Peyer's patch (tissue), 4 donors: ENCODE measurements at regions not wholly inside any gene's neighbourhood (a gene's known extent, or its start where the extent isn't known, plus 50 kb on each side); places are given as distances from the start of the nearest gene placed in this dataset.

Source experiments
- POLR2A ChIP-seq, 2 donors: fragments of 450-650 bp; IDR thresholded peaks; one replicate each; pipeline ENCODE4 v1.5.1; 2017; ENCODE audit warnings: antibody characterized with exemption in 2 of 2, mild to moderate bottlenecking in 2 of 2, moderate library complexity in 2 of 2
- TF ChIP-seq, protein P1 (sequence below), 6 experiments: fragments of 450-650 bp in 4 of 6; fragments of 200-600 bp in 2 of 6; sonication (generic) in 1 of 6; IDR thresholded peaks; one replicate each; pipeline ENCODE4 v1.5.1; 2017 to 2019; ENCODE audit warnings: antibody characterized with exemption in 6 of 6, mild to moderate bottlenecking in 3 of 6, moderate library complexity in 1 of 6

DNA sequence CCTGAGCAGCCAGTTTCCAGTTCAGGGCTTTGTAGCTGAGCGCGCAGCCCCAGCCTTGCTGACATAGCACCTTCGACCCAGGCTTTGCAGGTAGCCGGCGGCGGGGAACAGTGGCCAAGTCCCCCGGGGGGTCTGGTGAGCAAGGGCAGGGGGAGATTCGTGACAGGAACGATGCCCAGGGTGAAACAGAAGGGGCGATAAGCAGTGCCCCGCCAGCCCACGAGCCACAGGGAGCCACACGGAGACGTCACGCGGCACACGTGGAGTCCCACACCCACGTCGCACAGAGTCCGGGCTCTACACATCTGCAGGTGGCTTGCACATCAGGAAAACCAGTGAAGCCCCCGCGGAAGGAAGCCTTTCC is 127.2 kb downstream of the SOX1 start:
- TF ChIP-seq, protein P1, sequence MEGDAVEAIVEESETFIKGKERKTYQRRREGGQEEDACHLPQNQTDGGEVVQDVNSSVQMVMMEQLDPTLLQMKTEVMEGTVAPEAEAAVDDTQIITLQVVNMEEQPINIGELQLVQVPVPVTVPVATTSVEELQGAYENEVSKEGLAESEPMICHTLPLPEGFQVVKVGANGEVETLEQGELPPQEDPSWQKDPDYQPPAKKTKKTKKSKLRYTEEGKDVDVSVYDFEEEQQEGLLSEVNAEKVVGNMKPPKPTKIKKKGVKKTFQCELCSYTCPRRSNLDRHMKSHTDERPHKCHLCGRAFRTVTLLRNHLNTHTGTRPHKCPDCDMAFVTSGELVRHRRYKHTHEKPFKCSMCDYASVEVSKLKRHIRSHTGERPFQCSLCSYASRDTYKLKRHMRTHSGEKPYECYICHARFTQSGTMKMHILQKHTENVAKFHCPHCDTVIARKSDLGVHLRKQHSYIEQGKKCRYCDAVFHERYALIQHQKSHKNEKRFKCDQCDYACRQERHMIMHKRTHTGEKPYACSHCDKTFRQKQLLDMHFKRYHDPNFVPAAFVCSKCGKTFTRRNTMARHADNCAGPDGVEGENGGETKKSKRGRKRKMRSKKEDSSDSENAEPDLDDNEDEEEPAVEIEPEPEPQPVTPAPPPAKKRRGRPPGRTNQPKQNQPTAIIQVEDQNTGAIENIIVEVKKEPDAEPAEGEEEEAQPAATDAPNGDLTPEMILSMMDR (IDR thresholded peaks at IDR 0.05), result no peak
- TF ChIP-seq POLR2A (IDR thresholded peaks at IDR 0.05), result no peak
